HEK293T (cell line): ENCODE measurements at regions not wholly inside any gene's neighbourhood (a gene's known extent, or its start where the extent isn't known, plus 50 kb on each side); places are given as distances from the start of the nearest gene placed in this dataset.

ENCODE experiments used
- ARNT ChIP-seq: fragments of 450-650 bp; IDR thresholded peaks from 2 replicates; pipeline ENCODE4 v1.6.1; 2017; ENCODE audit warnings: mild to moderate bottlenecking
- BHLHE40 ChIP-seq: fragments of 450-650 bp; IDR thresholded peaks from 2 replicates; pipeline ENCODE4 v1.6.1; 2016; ENCODE audit warnings: mild to moderate bottlenecking, moderate library complexity, borderline replicate concordance
- CTBP1 ChIP-seq: fragments of 450-650 bp; IDR thresholded peaks from 2 replicates; pipeline ENCODE4 v1.6.1; 2016; ENCODE audit warnings: borderline replicate concordance
- ELF4 ChIP-seq: fragments of 450-650 bp; IDR thresholded peaks from 2 replicates; pipeline ENCODE4 v1.6.1; 2017; ENCODE audit warnings: antibody characterized with exemption
- FOXA1 ChIP-seq: fragments of 450-650 bp; IDR thresholded peaks from 2 replicates; pipeline ENCODE4 v1.6.1; 2016; ENCODE audit warnings: mild to moderate bottlenecking
- FOXM1 ChIP-seq: fragments of 450-650 bp; IDR thresholded peaks from 2 replicates; pipeline ENCODE4 v1.6.1; 2017; ENCODE audit warnings: mild to moderate bottlenecking, borderline replicate concordance
- L3MBTL2 ChIP-seq: fragments of 450-650 bp; conservative IDR thresholded peaks from 2 replicates; pipeline ENCODE4 v1.6.1; 2016; ENCODE audit warnings: mild to moderate bottlenecking
- NFRKB ChIP-seq: fragments of 450-650 bp; IDR thresholded peaks from 2 replicates; pipeline ENCODE4 v1.6.1; 2016; ENCODE audit warnings: mild to moderate bottlenecking, moderate library complexity
- PKNOX1 ChIP-seq: fragments of 450-650 bp; IDR thresholded peaks from 2 replicates; pipeline ENCODE4 v1.6.1; 2016
- SP1 ChIP-seq: fragments of 450-650 bp; IDR thresholded peaks from 2 replicates; pipeline ENCODE4 v1.6.1; 2017
- SUZ12 ChIP-seq: fragments of 450-650 bp; IDR thresholded peaks from 2 replicates; pipeline ENCODE4 v1.6.1; 2016; ENCODE audit warnings: mild to moderate bottlenecking
- ZNF384 ChIP-seq: fragments of 450-650 bp; IDR thresholded peaks from 2 replicates; pipeline ENCODE4 v1.6.1; 2016

GRCh38 chr5:142527234-142527633 lies 158.7 kb downstream of the FGF1 start:
- TF ChIP-seq ELF4 (no peak), ARNT (no peak), ZNF384 (no peak), CTBP1 (no peak), FOXM1 (no peak), FOXA1 (no peak), PKNOX1 (no peak), NFRKB (no peak), L3MBTL2 (no peak), BHLHE40 (no peak), SP1 (no peak), SUZ12 (no peak)
